Kidney (tissue), 13 donors: ENCODE measurements at regions not wholly inside any gene's neighbourhood (a gene's known extent, or its start where the extent isn't known, plus 50 kb on each side); places are given as distances from the start of the nearest gene placed in this dataset.

Experiments used
- DNase-seq, 5 donors: peaks; one replicate each; pipeline ENCODE4 v3.0.0-alpha.2; 2013 to 2020
- FAIRE-seq: peaks from 2 replicates; lab custom pipeline; 2012; peaks lifted over from hg19 to GRCh38; lab: Jason Lieb, UNC
- H3K27ac ChIP-seq, 2 donors: one replicate each; pipeline ENCODE4 v1.7.0; 2013; ENCODE audit warnings: low read depth in 2 of 2, low read length in 2 of 2, inconsistent platforms in 1 of 2
- H3K27me3 ChIP-seq: one replicate; pipeline ENCODE4 v1.7.1; 2013; ENCODE audit warnings: low read length, inconsistent platforms; ENCODE audit not compliant: control insufficient read depth, insufficient read depth
- H3K36me3 ChIP-seq, 3 donors: one replicate each; pipeline versions ENCODE4 v1.7.0 to v1.7.1; 2013; ENCODE audit warnings: low read length in 3 of 3, control low read depth in 1 of 3, inconsistent platforms in 1 of 3; ENCODE audit not compliant: insufficient read depth in 3 of 3, control insufficient read depth in 2 of 3
- H3K4me1 ChIP-seq, 3 donors: one replicate each; pipeline versions ENCODE4 v1.7.0 to v1.7.1; 2013; ENCODE audit warnings: low read length in 3 of 3, inconsistent platforms in 1 of 3, low read depth in 1 of 3; ENCODE audit not compliant: control insufficient read depth in 2 of 3, insufficient read depth in 2 of 3
- H3K4me3 ChIP-seq, 3 donors: one replicate each; pipeline versions ENCODE4 v1.7.0 to v1.8.1; 2013; ENCODE audit warnings: low read length in 3 of 3, control low read depth in 1 of 3, inconsistent platforms in 1 of 3
- H3K9ac ChIP-seq, 3 donors: one replicate each; pipeline versions ENCODE4 v1.7.0 to v1.7.1; 2013; ENCODE audit warnings: low read length in 3 of 3, control low read depth in 1 of 3, inconsistent platforms in 1 of 3
- H3K9me3 ChIP-seq, 3 donors: one replicate each; pipeline versions ENCODE4 v1.7.0 to v1.7.1; 2013; ENCODE audit warnings: low read length in 3 of 3, control low read depth in 1 of 3, inconsistent platforms in 1 of 3; ENCODE audit not compliant: control insufficient read depth in 2 of 3, insufficient read depth in 1 of 3
- intact Hi-C: fragments of 100-400 bp; cut with DNase I; formaldehyde crosslinking; loops from one replicate; pipeline ENCODE4 v1.11.1; 2022
- TF ChIP-seq, protein P1 (sequence below): IDR thresholded peaks from 3 replicates; pipeline ENCODE4 v1.5.1; 2012; ENCODE audit warnings: mild to moderate bottlenecking, moderate library complexity, borderline replicate concordance; ENCODE audit not compliant: insufficient read depth; ENCODE audit errors: extremely low read depth
- donor health status: control.
- donor health status: control.
- donor health status: control.
- donor health status: control.
- donor health status: control.
- donor health status: DM: yes; HTN: yes; CAD: no.
- donor health status: Normal renal cell carcinoma (clear cell type).

DNA sequence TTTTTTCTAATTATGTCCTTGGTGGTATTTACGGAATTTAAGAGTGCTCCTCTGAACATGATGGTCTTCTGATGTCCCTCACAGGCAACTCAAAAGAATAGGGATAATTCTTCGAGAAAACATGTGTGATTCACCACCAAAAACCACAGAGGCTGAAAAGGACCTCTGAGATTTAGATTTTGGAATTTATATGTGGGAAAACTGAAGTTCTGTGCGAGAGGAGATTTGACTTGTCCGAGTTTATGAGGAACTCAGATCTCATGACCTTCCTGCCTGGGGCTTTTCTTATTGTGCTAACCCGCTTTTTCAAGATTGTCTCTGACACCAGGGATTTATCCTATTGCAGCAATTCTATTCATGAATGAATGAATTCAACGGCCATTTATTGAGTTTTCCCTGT is 142.4 kb downstream of the FAM43A start:
- Histone ChIP-seq H3K27me3 (no peaks in the 10 kb centered on the region), H3K9ac (no peak overlapping the region), H3K4me1 (no peaks in the 10 kb centered on the region), H3K9me3 (no peaks in the 10 kb centered on the region), H3K27ac (no peak overlapping the region), H3K4me3 (no peak overlapping the region), H3K36me3 (no peaks in the 10 kb centered on the region)
- no peak for DNase-seq
- FAIRE-seq = no peak
- TF ChIP-seq, protein P1, sequence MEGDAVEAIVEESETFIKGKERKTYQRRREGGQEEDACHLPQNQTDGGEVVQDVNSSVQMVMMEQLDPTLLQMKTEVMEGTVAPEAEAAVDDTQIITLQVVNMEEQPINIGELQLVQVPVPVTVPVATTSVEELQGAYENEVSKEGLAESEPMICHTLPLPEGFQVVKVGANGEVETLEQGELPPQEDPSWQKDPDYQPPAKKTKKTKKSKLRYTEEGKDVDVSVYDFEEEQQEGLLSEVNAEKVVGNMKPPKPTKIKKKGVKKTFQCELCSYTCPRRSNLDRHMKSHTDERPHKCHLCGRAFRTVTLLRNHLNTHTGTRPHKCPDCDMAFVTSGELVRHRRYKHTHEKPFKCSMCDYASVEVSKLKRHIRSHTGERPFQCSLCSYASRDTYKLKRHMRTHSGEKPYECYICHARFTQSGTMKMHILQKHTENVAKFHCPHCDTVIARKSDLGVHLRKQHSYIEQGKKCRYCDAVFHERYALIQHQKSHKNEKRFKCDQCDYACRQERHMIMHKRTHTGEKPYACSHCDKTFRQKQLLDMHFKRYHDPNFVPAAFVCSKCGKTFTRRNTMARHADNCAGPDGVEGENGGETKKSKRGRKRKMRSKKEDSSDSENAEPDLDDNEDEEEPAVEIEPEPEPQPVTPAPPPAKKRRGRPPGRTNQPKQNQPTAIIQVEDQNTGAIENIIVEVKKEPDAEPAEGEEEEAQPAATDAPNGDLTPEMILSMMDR = no peak
- intact Hi-C loops = no loop called here

DNA sequence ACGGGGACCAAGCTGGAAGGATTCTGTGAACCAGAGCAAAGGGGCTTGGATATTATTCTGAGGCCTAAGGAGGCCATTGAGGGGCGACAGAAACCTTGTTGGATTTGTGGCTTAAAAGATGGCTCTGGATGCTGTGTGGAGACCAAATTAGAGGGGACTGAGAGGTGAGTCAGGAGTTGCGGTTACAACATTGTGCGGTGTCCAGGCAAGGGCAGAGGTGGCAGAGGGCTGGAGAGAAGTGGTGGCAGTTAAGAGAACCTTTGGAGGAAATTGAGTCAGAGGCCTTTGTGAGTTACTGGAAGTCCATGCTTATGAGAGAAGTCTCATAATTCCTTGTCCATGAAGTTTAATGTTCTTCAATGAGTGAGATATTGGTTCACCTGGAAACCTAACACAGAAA is 143.2 kb downstream of the FAM43A start:
- TF ChIP-seq, protein P1 = no peak
- Histone ChIP-seq H3K27me3 (no peaks in the 10 kb centered on the region), H3K36me3 (no peaks in the 10 kb centered on the region), H3K4me3 (no peak overlapping the region), H3K9ac (no peak overlapping the region), H3K4me1 (no peaks in the 10 kb centered on the region), H3K27ac (no peak overlapping the region), H3K9me3 (no peaks in the 10 kb centered on the region)
- intact Hi-C loops = no loop called here
- FAIRE-seq (no peak), DNase-seq (no peak)

DNA sequence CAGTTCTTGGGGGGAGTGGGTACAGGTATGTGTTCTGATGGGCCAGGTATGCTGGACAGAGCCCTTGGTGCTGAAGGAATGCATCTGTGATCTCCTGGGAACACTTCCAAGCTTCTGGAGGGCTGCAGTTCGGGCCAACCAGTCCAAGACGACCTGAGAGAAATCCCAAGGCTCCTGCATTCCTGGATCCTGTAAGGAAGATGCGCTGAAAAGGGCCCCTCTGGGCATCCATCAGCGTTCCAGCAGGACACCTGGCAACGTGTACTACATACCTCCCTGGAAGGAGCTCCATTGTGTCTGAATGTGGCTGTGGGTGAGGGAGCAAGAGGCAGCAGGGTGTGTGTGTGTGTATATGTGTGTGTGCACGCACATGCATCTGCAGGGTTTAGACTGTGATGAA is 144.7 kb downstream of the FAM43A start:
- no peaks in the 10 kb centered on the region for H3K9me3 ChIP-seq
- no peak overlapping the region for H3K27ac ChIP-seq
- no peaks in the 10 kb centered on the region for H3K27me3 ChIP-seq
- no peak overlapping the region for H3K9ac ChIP-seq
- no peaks in the 10 kb centered on the region for H3K36me3 ChIP-seq
- intact Hi-C loops = no loop called here
- TF ChIP-seq, protein P1 = no peak
- no peak overlapping the region for H3K4me3 ChIP-seq
- no peak for FAIRE-seq
- no peaks in the 10 kb centered on the region for H3K4me1 ChIP-seq
- no peak for DNase-seq

DNA sequence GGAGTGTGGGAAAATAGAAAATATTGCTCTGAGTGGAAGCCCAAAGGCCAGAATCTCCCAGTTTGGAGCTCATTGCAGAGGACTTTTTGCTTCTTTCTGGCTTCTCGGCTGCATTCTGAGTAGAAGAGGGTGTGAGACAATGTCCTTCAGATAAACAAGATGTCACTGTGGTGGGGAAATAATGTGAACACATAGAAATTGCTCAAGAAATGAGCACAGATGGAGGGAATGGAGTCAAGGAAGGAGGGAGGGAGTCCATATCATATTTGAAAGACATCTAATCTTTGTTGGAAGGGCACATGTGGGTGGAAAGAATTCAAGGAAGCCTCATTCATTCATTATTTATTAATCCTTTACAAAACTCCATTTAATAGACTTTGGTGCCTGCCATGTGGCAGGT is 145.3 kb downstream of the FAM43A start:
- Histone ChIP-seq H3K27me3 (no peaks in the 10 kb centered on the region), H3K27ac (no peak overlapping the region), H3K9me3 (no peaks in the 10 kb centered on the region), H3K4me3 (no peak overlapping the region), H3K4me1 (no peaks in the 10 kb centered on the region), H3K9ac (no peak overlapping the region), H3K36me3 (no peaks in the 10 kb centered on the region)
- DNase-seq (no peak), FAIRE-seq (no peak)
- intact Hi-C loops = no loop called here
- TF ChIP-seq, protein P1 = no peak
